ENCODE measurements at regions not wholly inside any gene's neighbourhood (a gene's known extent, or its start where the extent isn't known, plus 50 kb on each side); places are given as distances from the start of the nearest gene placed in this dataset.
"Not testable (repeated sequence)": the region's sequence is repeated elsewhere in the genome, so short reads cannot be mapped to it uniquely, and the experiment has no call there.

DNA sequence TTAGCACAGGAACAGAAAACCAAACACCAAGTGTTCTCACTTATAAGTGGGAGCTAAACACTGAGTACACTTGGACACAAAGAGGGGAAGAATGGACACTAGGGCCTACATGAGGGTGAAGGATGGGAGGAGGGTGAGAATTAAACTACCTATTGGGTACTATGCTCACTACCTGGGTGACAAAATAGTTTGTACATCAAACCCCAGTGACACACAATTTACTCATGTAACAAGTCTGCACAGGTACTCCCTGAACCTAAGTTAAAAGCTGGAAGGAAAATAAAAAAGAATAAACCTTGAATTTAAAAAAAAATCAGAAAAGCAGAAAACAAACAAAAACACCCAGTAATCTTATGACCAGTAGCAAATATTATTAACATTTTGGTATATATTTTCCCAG, 188.6 kb downstream of the TFAP2B start:
- no peak overlapping the region for H3K27ac ChIP-seq (ENCODE audit: extremely low read depth, low read depth, low read length)
- H3K4me3 ChIP-seq (ENCODE audit: low read depth, low read length) = no peak overlapping the region
- no peaks in the 10 kb centered on the region for H3K36me3 ChIP-seq (ENCODE audit: control insufficient read depth in 2 of 2, insufficient read depth in 1 of 2, low read length in 2 of 2)
- no peaks in the 10 kb centered on the region for H3K4me1 ChIP-seq (ENCODE audit: control insufficient read depth, insufficient read depth, low read length)
- CTCF ChIA-PET = no interaction called here
- POLR2A ChIA-PET = no interaction called here
- H3K9me3 ChIP-seq (ENCODE audit: control insufficient read depth, insufficient read depth, low read depth, low read length) = no peaks in the 10 kb centered on the region
- TF ChIP-seq, protein P1, sequence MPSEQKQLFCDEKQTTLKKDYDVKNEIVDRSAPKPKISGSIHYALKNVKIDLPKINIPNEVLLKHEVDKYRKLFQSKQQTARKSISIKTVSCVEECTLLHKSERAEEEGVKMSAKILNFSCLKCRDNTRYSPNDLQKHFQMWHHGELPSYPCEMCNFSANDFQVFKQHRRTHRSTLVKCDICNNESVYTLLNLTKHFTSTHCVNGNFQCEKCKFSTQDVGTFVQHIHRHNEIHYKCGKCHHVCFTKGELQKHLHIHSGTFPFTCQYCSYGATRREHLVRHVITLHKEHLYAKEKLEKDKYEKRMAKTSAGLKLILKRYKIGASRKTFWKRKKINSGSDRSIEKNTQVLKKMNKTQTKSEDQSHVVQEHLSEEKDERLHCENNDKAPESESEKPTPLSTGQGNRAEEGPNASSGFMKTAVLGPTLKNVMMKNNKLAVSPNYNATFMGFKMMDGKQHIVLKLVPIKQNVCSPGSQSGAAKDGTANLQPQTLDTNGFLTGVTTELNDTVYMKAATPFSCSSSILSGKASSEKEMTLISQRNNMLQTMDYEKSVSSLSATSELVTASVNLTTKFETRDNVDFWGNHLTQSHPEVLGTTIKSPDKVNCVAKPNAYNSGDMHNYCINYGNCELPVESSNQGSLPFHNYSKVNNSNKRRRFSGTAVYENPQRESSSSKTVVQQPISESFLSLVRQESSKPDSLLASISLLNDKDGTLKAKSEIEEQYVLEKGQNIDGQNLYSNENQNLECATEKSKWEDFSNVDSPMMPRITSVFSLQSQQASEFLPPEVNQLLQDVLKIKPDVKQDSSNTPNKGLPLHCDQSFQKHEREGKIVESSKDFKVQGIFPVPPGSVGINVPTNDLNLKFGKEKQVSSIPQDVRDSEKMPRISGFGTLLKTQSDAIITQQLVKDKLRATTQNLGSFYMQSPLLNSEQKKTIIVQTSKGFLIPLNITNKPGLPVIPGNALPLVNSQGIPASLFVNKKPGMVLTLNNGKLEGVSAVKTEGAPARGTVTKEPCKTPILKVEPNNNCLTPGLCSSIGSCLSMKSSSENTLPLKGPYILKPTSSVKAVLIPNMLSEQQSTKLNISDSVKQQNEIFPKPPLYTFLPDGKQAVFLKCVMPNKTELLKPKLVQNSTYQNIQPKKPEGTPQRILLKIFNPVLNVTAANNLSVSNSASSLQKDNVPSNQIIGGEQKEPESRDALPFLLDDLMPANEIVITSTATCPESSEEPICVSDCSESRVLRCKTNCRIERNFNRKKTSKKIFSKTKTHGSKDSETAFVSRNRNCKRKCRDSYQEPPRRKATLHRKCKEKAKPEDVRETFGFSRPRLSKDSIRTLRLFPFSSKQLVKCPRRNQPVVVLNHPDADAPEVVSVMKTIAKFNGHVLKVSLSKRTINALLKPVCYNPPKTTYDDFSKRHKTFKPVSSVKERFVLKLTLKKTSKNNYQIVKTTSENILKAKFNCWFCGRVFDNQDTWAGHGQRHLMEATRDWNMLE (tag by site-specific recombination; conservative IDR thresholded peaks at IDR 0.05; ENCODE audit: low read depth) = no peak
- TF ChIP-seq ZNF639 (tag by site-specific recombination; IDR thresholded peaks at IDR 0.05) = no peak
- no peak for TF ChIP-seq ZNF670 (tag by site-specific recombination; IDR thresholded peaks at IDR 0.05; ENCODE audit: low read depth)
- no peak for TF ChIP-seq ZNF624 (tag by site-specific recombination; IDR thresholded peaks at IDR 0.05)
- TF ChIP-seq, protein P2, sequence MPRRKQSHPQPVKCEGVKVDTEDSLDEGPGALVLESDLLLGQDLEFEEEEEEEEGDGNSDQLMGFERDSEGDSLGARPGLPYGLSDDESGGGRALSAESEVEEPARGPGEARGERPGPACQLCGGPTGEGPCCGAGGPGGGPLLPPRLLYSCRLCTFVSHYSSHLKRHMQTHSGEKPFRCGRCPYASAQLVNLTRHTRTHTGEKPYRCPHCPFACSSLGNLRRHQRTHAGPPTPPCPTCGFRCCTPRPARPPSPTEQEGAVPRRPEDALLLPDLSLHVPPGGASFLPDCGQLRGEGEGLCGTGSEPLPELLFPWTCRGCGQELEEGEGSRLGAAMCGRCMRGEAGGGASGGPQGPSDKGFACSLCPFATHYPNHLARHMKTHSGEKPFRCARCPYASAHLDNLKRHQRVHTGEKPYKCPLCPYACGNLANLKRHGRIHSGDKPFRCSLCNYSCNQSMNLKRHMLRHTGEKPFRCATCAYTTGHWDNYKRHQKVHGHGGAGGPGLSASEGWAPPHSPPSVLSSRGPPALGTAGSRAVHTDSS (tag by site-specific recombination; IDR thresholded peaks at IDR 0.05) = no peak
- no peak for TF ChIP-seq ZNF510 (tag by site-specific recombination; IDR thresholded peaks at IDR 0.05; ENCODE audit: insufficient replicate concordance)
- no peak for TF ChIP-seq ZNF548 (tag by site-specific recombination; IDR thresholded peaks at IDR 0.05)
- TF ChIP-seq GLI4 (tag by site-specific recombination; IDR thresholded peaks at IDR 0.05) = no peak
- TF ChIP-seq ZNF366 (tag by site-specific recombination; conservative IDR thresholded peaks at IDR 0.05) = no peak
- no peak for TF ChIP-seq KLF10 (tag by site-specific recombination; IDR thresholded peaks at IDR 0.05)
- no peak for TF ChIP-seq KLF16 (tag by site-specific recombination; IDR thresholded peaks at IDR 0.05)

GRCh38 chr6:51008693-51009092, 190.0 kb downstream of the TFAP2B start:
- H3K9me3 ChIP-seq (ENCODE audit: control insufficient read depth, insufficient read depth, low read depth, low read length); H3K27ac ChIP-seq (ENCODE audit: extremely low read depth, low read depth, low read length); POLR2A ChIA-PET; H3K4me1 ChIP-seq (ENCODE audit: control insufficient read depth, insufficient read depth, low read length); H3K4me3 ChIP-seq (ENCODE audit: low read depth, low read length); H3K36me3 ChIP-seq (ENCODE audit: control insufficient read depth in 2 of 2, insufficient read depth in 1 of 2, low read length in 2 of 2): not testable (repeated sequence)
- CTCF ChIA-PET = interaction anchor here (0.7 kb wide), 1 partner anchor 247 kb away, joined by 3 read pairs; no protein-coding TSS in a partner anchor
- 0 out of 2 replicates have a peak, but pooled peaks have one; percentile 29 for TF ChIP-seq ZNF146 (tag by site-specific recombination; IDR thresholded peaks at IDR 0.05)

- no peaks in the 10 kb centered on the region for H3K36me3 ChIP-seq (ENCODE audit: control insufficient read depth in 2 of 2, insufficient read depth in 1 of 2, low read length in 2 of 2)
- CTCF ChIA-PET = no interaction called here
- no peaks in the 10 kb centered on the region for H3K9me3 ChIP-seq (ENCODE audit: control insufficient read depth, insufficient read depth, low read depth, low read length)
- no peaks in the 10 kb centered on the region for H3K4me1 ChIP-seq (ENCODE audit: control insufficient read depth, insufficient read depth, low read length)
- H3K27ac ChIP-seq (ENCODE audit: extremely low read depth, low read depth, low read length) = no peak overlapping the region
- POLR2A ChIA-PET = no interaction called here
- no peak for TF ChIP-seq ZNF292 (tag by site-specific recombination; IDR thresholded peaks at IDR 0.05; ENCODE audit: borderline replicate concordance, low read depth)
- TF ChIP-seq KLF9 (tag by site-specific recombination; IDR thresholded peaks at IDR 0.05; ENCODE audit: low read depth) = no peak
- no peak for TF ChIP-seq KLF1 (tag by site-specific recombination; IDR thresholded peaks at IDR 0.05)
- no peak for TF ChIP-seq HIC1 (tag by site-specific recombination; IDR thresholded peaks at IDR 0.05)
- TF ChIP-seq PBX3 (CRISPR knock-in tag; IDR thresholded peaks at IDR 0.05) = no peak
- no peak overlapping the region for H3K4me3 ChIP-seq (ENCODE audit: low read depth, low read length)
Observed at GRCh38 chr6:51013376-51013775, 194.7 kb downstream of the TFAP2B start.

All from HEK293 (cell line).